ENCODE measurements at regions not wholly inside any gene's neighbourhood (a gene's known extent, or its start where the extent isn't known, plus 50 kb on each side); places are given as distances from the start of the nearest gene placed in this dataset.
"Not testable (repeated sequence)": the region's sequence is repeated elsewhere in the genome, so short reads cannot be mapped to it uniquely, and the experiment has no call there.

- H3K36me3 ChIP-seq = no peaks in the 10 kb centered on the region
- intact Hi-C loops (cut with DNase I) = no loop called here
- H3K4me3 ChIP-seq = no peak overlapping the region
- H3K9me3 ChIP-seq = no peaks in the 10 kb centered on the region
- H3K27ac ChIP-seq = no peak overlapping the region
- ATAC-seq = no peak
- no peaks in the 10 kb centered on the region for H3K27me3 ChIP-seq
- WGBS, 2 donors = 28 to 33% methylated on average over 3 of the region's 3 CpGs
- DNase-seq = no peak
- no peaks in the 10 kb centered on the region for H3K4me1 ChIP-seq
- TF ChIP-seq CTCF (IDR thresholded peaks at IDR 0.05) = no peak
- FAIRE-seq = no peak
These were observed 186.4 kb downstream of the POLR1F start for GRCh38 chr7:19522486-19522885.

GRCh38 chr7:19520392-19520791 lies 188.4 kb downstream of the POLR1F start:
- Histone ChIP-seq H3K4me3 (no peak overlapping the region), H3K36me3 (no peaks in the 10 kb centered on the region), H3K9me3 (no peaks in the 10 kb centered on the region), H3K27ac (no peak overlapping the region), H3K4me1 (no peaks in the 10 kb centered on the region), H3K27me3 (no peaks in the 10 kb centered on the region)
- DNase-seq = no peak
- no peak for ATAC-seq
- WGBS, 2 donors = 39 to 59% methylated on average over 1 of the region's 1 CpG
- no peak for TF ChIP-seq CTCF (IDR thresholded peaks at IDR 0.05)
- no peak for FAIRE-seq
- intact Hi-C loops (cut with DNase I) = no loop called here

GRCh38 chr7:19519443-19520021 lies 189.3 kb downstream of the POLR1F start:
- FAIRE-seq (no peak), DNase-seq (no peak), ATAC-seq (no peak)
- H3K36me3 ChIP-seq = no peaks in the 10 kb centered on the region
- intact Hi-C loops (cut with DNase I) = no loop called here
- no peaks in the 10 kb centered on the region for H3K27me3 ChIP-seq
- no peak overlapping the region for H3K27ac ChIP-seq
- no peak for TF ChIP-seq CTCF (IDR thresholded peaks at IDR 0.05)
- H3K4me3 ChIP-seq = no peak overlapping the region
- 15 to 23% methylated on average over 3 of the region's 3 CpGs for WGBS, 2 donors
- H3K9me3 ChIP-seq = no peaks in the 10 kb centered on the region
- no peaks in the 10 kb centered on the region for H3K4me1 ChIP-seq

- H3K27ac ChIP-seq; intact Hi-C loops (cut with DNase I); FAIRE-seq; H3K9me3 ChIP-seq; H3K27me3 ChIP-seq; DNase-seq; ATAC-seq; H3K4me1 ChIP-seq; H3K36me3 ChIP-seq; H3K4me3 ChIP-seq: not testable (repeated sequence)
- 41 to 69% methylated on average over 3 of the region's 3 CpGs for WGBS, 2 donors
These were observed 191.3 kb downstream of the POLR1F start for GRCh38 chr7:19517546-19517945.

- no peak overlapping the region for H3K4me3 ChIP-seq
- no peaks in the 10 kb centered on the region for H3K9me3 ChIP-seq
- no peak for TF ChIP-seq CTCF (IDR thresholded peaks at IDR 0.05)
- H3K27ac ChIP-seq = no peak overlapping the region
- DNase-seq (no peak), ATAC-seq (no peak), FAIRE-seq (no peak)
- H3K27me3 ChIP-seq = no peaks in the 10 kb centered on the region
- H3K36me3 ChIP-seq = no peaks in the 10 kb centered on the region
- no peaks in the 10 kb centered on the region for H3K4me1 ChIP-seq
- WGBS, 2 donors = 69 to 71% methylated on average over 2 of the region's 2 CpGs
- intact Hi-C loops (cut with DNase I) = no loop called here
These were observed 200.0 kb downstream of the POLR1F start for GRCh38 chr7:19508821-19509220.
